H1 (cell line): ENCODE measurements at regions not wholly inside any gene's neighbourhood (a gene's known extent, or its start where the extent isn't known, plus 50 kb on each side); places are given as distances from the start of the nearest gene placed in this dataset.

ENCODE experiments used
- CTCF ChIA-PET: fragments of 300-600 bp; sonication (Branson Sonifier 250); formaldehyde crosslinking; loops from one replicate; lab custom pipeline; 2021; ENCODE audit not compliant: partially characterized antibody; lab: Charles Lee
- POLR2A ChIA-PET: fragments of 300-600 bp; sonication (Branson Sonifier 250); formaldehyde crosslinking; loops from one replicate; lab custom pipeline; 2021; ENCODE audit warnings: inconsistent platforms; ENCODE audit not compliant: partially characterized antibody; lab: Charles Lee
- DNase-seq, 2 experiments: peaks; one replicate each; pipeline versions ENCODE4 v3.0.0 to v3.0.0-alpha.2; 2010 to 2022; ENCODE audit warnings: low spot score in 2 of 2, low read depth in 1 of 2, mixed read lengths in 1 of 2
- FAIRE-seq: peaks from 2 replicates; lab custom pipeline; 2011; peaks lifted over from hg19 to GRCh38; lab: Jason Lieb, UNC
- H2AFZ ChIP-seq: 2 replicates; pipeline ENCODE4 v1.8.1; 2012; ENCODE audit warnings: low read length, inconsistent platforms
- H2AK5ac ChIP-seq: 2 replicates; pipeline ENCODE4 v1.6.1; 2013; ENCODE audit warnings: low read depth, low read length
- H2BK120ac ChIP-seq: replicated peaks from 2 replicates; pipeline ENCODE3; 2013; ENCODE audit warnings: low read depth, low read length, inconsistent platforms
- H2BK12ac ChIP-seq: 2 replicates; pipeline ENCODE4 v1.6.1; 2013; ENCODE audit warnings: low read depth, low read length
- H2BK15ac ChIP-seq: 2 replicates; pipeline ENCODE4 v1.6.1; 2013; ENCODE audit warnings: low read length
- H2BK20ac ChIP-seq: 2 replicates; pipeline ENCODE4 v1.6.1; 2013; ENCODE audit warnings: low read length
- H2BK5ac ChIP-seq: 2 replicates; pipeline ENCODE4 v1.6.1; 2013; ENCODE audit warnings: low read depth, low read length
- H3K14ac ChIP-seq: 2 replicates; pipeline ENCODE4 v1.6.1; 2013; ENCODE audit warnings: inconsistent platforms; ENCODE audit not compliant: insufficient read length
- H3K18ac ChIP-seq: 2 replicates; pipeline ENCODE4 v1.6.1; 2013; ENCODE audit warnings: low read length; ENCODE audit errors: extremely low read depth
- H3K23ac ChIP-seq: 2 replicates; pipeline ENCODE4 v1.6.1; 2013; ENCODE audit warnings: inconsistent platforms; ENCODE audit not compliant: insufficient read length
- H3K23me2 ChIP-seq: 2 replicates; pipeline ENCODE4 v1.6.1; 2013; ENCODE audit warnings: low read depth, low read length
- H3K27ac ChIP-seq: 2 replicates; pipeline ENCODE4 v1.6.1; 2011; ENCODE audit warnings: low read depth, low read length, inconsistent platforms
- H3K27me3 ChIP-seq, 4 experiments: replicated peaks in 1 of 4; 1 replicate in 1 of 4; 2 replicates in 3 of 4; pipeline versions ENCODE4 v1.6.1 to v1.8.1; 2011 to 2013; ENCODE audit warnings: low read length in 3 of 4, mild to moderate bottlenecking in 3 of 4, inconsistent platforms in 2 of 4, mixed read lengths in 2 of 4, moderate library complexity in 1 of 4; ENCODE audit not compliant: control insufficient read depth in 3 of 4, insufficient read depth in 3 of 4; ENCODE audit errors: extremely low read depth in 1 of 4
- H3K36me3 ChIP-seq, 4 experiments: 2 replicates each; pipeline versions ENCODE4 v1.6.1 to v1.8.1; 2011 to 2013; ENCODE audit warnings: mild to moderate bottlenecking in 4 of 4, low read length in 3 of 4, moderate library complexity in 2 of 4, control low read depth in 1 of 4, inconsistent platforms in 1 of 4; ENCODE audit not compliant: insufficient read depth in 4 of 4, control insufficient read depth in 2 of 4
- H3K4ac ChIP-seq: replicated peaks from 2 replicates; pipeline ENCODE3; 2013; ENCODE audit warnings: low read length, low read depth, mixed read lengths, inconsistent platforms; ENCODE audit not compliant: insufficient read length
- H3K4me1 ChIP-seq, 4 experiments: replicated peaks in 1 of 4; 1 replicate in 1 of 4; 2 replicates in 3 of 4; pipeline versions ENCODE4 v1.6.1 to v1.8.1; 2011 to 2013; ENCODE audit warnings: low read length in 3 of 4, inconsistent platforms in 2 of 4, mixed read lengths in 1 of 4; ENCODE audit not compliant: insufficient read depth in 4 of 4, control insufficient read depth in 3 of 4
- H3K4me2 ChIP-seq, 2 experiments: 2 replicates each; pipeline versions ENCODE4 v1.6.1 to v1.8.1; 2011 to 2013; ENCODE audit warnings: low read depth in 2 of 2, low read length in 2 of 2, control low read depth in 1 of 2, inconsistent platforms in 1 of 2, mild to moderate bottlenecking in 1 of 2; ENCODE audit not compliant: insufficient read depth in 1 of 2
- H3K4me3 ChIP-seq, 4 experiments: fragments of 200-600, 300-600 bp in 1 of 4; sonication (generic), shearing (Covaris generic), sonication (Bioruptor Twin) in 1 of 4; 2 replicates each; pipeline versions ENCODE4 v1.5.1 to v1.8.1; 2011 to 2016; ENCODE audit warnings: low read length in 4 of 4, low read depth in 3 of 4, control low read depth in 2 of 4, inconsistent platforms in 2 of 4, mild to moderate bottlenecking in 2 of 4, mixed read lengths in 1 of 4, moderate library complexity in 1 of 4; ENCODE audit not compliant: insufficient read depth in 2 of 4; ENCODE audit errors: extremely low read depth in 1 of 4
- H3K56ac ChIP-seq: replicated peaks from 2 replicates; pipeline ENCODE3; 2013; ENCODE audit warnings: low read depth, mild to moderate bottlenecking, mixed read lengths, low read length, inconsistent platforms; ENCODE audit not compliant: insufficient read length
- H3K79me1 ChIP-seq: 2 replicates; pipeline ENCODE4 v1.6.1; 2013; ENCODE audit warnings: low read depth, low read length, control low read depth
- H3K79me2 ChIP-seq, 2 experiments: 2 replicates each; pipeline versions ENCODE4 v1.6.1 to v1.8.1; 2012 to 2013; ENCODE audit warnings: low read length in 2 of 2, mild to moderate bottlenecking in 2 of 2, inconsistent platforms in 1 of 2; ENCODE audit not compliant: insufficient read depth in 2 of 2, control insufficient read depth in 1 of 2
- H3K9ac ChIP-seq, 4 experiments: replicated peaks in 1 of 4; 1 replicate in 1 of 4; 2 replicates in 3 of 4; pipeline versions ENCODE4 v1.6.1 to v1.8.1; 2011 to 2013; ENCODE audit warnings: low read depth in 3 of 4, low read length in 3 of 4, control low read depth in 2 of 4, mild to moderate bottlenecking in 2 of 4, moderate library complexity in 2 of 4, inconsistent platforms in 1 of 4; ENCODE audit errors: extremely low read depth in 1 of 4
- H3K9me3 ChIP-seq, 2 experiments: 2 replicates each; pipeline versions ENCODE4 v1.6.1 to v1.8.1; 2012 to 2013; ENCODE audit warnings: mild to moderate bottlenecking in 2 of 2, moderate library complexity in 2 of 2, control low read depth in 1 of 2, inconsistent platforms in 1 of 2, low read depth in 1 of 2, low read length in 1 of 2, mixed read lengths in 1 of 2; ENCODE audit not compliant: insufficient read depth in 2 of 2
- H4K20me1 ChIP-seq, 2 experiments: replicated peaks in 1 of 2; 2 replicates each; pipeline versions ENCODE3 to v1.8.1; 2011 to 2013; ENCODE audit warnings: inconsistent platforms in 2 of 2, low read length in 2 of 2, mild to moderate bottlenecking in 1 of 2; ENCODE audit not compliant: insufficient read depth in 2 of 2, control insufficient read depth in 1 of 2
- H4K5ac ChIP-seq: 2 replicates; pipeline ENCODE4 v1.6.1; 2013; ENCODE audit warnings: low read length, low read depth, mixed read lengths, inconsistent platforms; ENCODE audit not compliant: insufficient read length
- H4K8ac ChIP-seq: 2 replicates; pipeline ENCODE4 v1.8.0; 2013; ENCODE audit warnings: mild to moderate bottlenecking, moderate library complexity, low read length, inconsistent platforms; ENCODE audit not compliant: insufficient read depth; ENCODE audit errors: extremely low read depth
- H4K91ac ChIP-seq: replicated peaks from 2 replicates; pipeline ENCODE3; 2013; ENCODE audit warnings: low read length, mixed read lengths, inconsistent platforms; ENCODE audit not compliant: insufficient read length
- EZH2 ChIP-seq: fragments of 200-600 bp; sonication (generic); IDR thresholded peaks from 2 replicates; pipeline ENCODE4 v1.7.1; 2012; ENCODE audit warnings: low read depth, mild to moderate bottlenecking, moderate library complexity, low read length, inconsistent platforms; ENCODE audit not compliant: severe bottlenecking
- RAD21 ChIP-seq, 2 experiments: IDR thresholded peaks in 1 of 2; conservative IDR thresholded peaks in 1 of 2; 2 replicates each; pipeline ENCODE4 v1.6.1; 2011; ENCODE audit warnings: low read depth in 2 of 2, low read length in 2 of 2, improper control_type of control experiment in 1 of 2, inconsistent platforms in 1 of 2, mild to moderate bottlenecking in 1 of 2, moderate library complexity in 1 of 2
- WGBS, 2 experiments: shearing (Covaris generic) in 1 of 2; methylation state at CpG; one replicate each; pipeline versions ENCODE4 v1.1.6 to v1.1.7; 2013 to 2015; ENCODE audit warnings: low lambda C conversion rate in 2 of 2, mixed read lengths in 2 of 2, inconsistent platforms in 1 of 2, low coverage in 1 of 2, missing lambda C conversion rate in 1 of 2; ENCODE audit not compliant: insufficient replicate concordance in 2 of 2, insufficient coverage in 1 of 2, insufficient read length in 1 of 2; ENCODE audit errors: extremely low coverage in 1 of 2, missing lambda C conversion rate in 1 of 2; 5-methylcytosine and 5-hydroxymethylcytosine counted together
- TF ChIP-seq, protein P1 (sequence below), 3 experiments: IDR thresholded peaks; 1 replicate in 2 of 3; 2 replicates in 1 of 3; pipeline versions ENCODE4 v1.5.1 to v1.6.1; 2011; ENCODE audit warnings: low read length in 3 of 3, mild to moderate bottlenecking in 3 of 3, inconsistent platforms in 2 of 3, low read depth in 1 of 3, moderate library complexity in 1 of 3; ENCODE audit not compliant: insufficient read depth in 1 of 3; ENCODE audit errors: control extremely low read depth in 1 of 3

DNA sequence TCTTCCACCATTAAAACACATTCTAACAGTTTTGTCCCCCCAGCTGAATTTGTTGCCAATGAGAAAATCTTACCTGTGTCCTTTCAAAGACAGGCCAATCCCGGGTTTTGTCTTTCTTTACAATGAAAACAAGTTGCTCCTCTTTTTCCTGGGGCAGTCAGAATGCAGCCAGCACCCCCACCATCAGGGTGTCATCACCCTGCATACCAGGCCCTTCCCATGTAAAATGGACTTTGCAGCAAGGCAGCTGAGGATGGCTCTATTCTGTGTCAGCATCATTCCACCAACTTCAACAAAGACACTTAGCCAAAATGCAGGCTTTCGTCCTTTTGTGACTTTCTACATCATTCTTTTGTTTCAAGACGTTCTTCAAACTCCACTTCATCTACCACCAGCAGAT lies 490.9 kb downstream of the OCA2 start:
- no peak overlapping the region for H3K4me3 ChIP-seq
- H4K91ac ChIP-seq: no peak overlapping the region
- H3K27ac ChIP-seq: no peak overlapping the region
- no peaks in the 10 kb centered on the region for H3K23me2 ChIP-seq
- H3K79me2 ChIP-seq: no peaks in the 10 kb centered on the region
- H2BK120ac ChIP-seq: no peak overlapping the region
- no peak overlapping the region for H3K9ac ChIP-seq
- no peak overlapping the region for H2BK15ac ChIP-seq
- 93% methylated on average over 3 of the region's 3 CpGs; no CpG with 5 or more reads in 1 of the 2 experiments for WGBS, 2 experiments
- no peak overlapping the region for H2BK5ac ChIP-seq
- no peaks in the 10 kb centered on the region for H3K79me1 ChIP-seq
- CTCF ChIA-PET: no interaction called here
- no peak overlapping the region for H3K18ac ChIP-seq
- no peak overlapping the region for H3K14ac ChIP-seq
- no peak overlapping the region for H2AFZ ChIP-seq
- no peaks in the 10 kb centered on the region for H3K36me3 ChIP-seq
- no peak overlapping the region for H4K8ac ChIP-seq
- no peak overlapping the region for H4K5ac ChIP-seq
- FAIRE-seq (no peak), DNase-seq (no peak)
- H3K9me3 ChIP-seq: no peaks in the 10 kb centered on the region
- H3K4ac ChIP-seq: no peak overlapping the region
- no peaks in the 10 kb centered on the region for H3K27me3 ChIP-seq
- no peak for TF ChIP-seq EZH2
- TF ChIP-seq, protein P1, sequence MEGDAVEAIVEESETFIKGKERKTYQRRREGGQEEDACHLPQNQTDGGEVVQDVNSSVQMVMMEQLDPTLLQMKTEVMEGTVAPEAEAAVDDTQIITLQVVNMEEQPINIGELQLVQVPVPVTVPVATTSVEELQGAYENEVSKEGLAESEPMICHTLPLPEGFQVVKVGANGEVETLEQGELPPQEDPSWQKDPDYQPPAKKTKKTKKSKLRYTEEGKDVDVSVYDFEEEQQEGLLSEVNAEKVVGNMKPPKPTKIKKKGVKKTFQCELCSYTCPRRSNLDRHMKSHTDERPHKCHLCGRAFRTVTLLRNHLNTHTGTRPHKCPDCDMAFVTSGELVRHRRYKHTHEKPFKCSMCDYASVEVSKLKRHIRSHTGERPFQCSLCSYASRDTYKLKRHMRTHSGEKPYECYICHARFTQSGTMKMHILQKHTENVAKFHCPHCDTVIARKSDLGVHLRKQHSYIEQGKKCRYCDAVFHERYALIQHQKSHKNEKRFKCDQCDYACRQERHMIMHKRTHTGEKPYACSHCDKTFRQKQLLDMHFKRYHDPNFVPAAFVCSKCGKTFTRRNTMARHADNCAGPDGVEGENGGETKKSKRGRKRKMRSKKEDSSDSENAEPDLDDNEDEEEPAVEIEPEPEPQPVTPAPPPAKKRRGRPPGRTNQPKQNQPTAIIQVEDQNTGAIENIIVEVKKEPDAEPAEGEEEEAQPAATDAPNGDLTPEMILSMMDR (IDR thresholded peaks at IDR 0.05; ENCODE audit: control extremely low read depth in 1 of 3, insufficient read depth in 1 of 3, low read depth in 1 of 3, low read length in 3 of 3): peak; percentile 21 to 33 (median 23); a peak in 2 of 4 replicates
- peak; percentile 45 to 59 for TF ChIP-seq RAD21 (IDR thresholded peaks at IDR 0.05 in 1 of 2, conservative IDR thresholded peaks at IDR 0.05 in 1 of 2; ENCODE audit: low read depth in 2 of 2, low read length in 2 of 2)
- no peaks in the 10 kb centered on the region for H3K4me1 ChIP-seq
- H3K23ac ChIP-seq: no peak overlapping the region
- no peaks in the 10 kb centered on the region for H4K20me1 ChIP-seq
- H2BK20ac ChIP-seq: no peak overlapping the region
- no peak overlapping the region for H3K56ac ChIP-seq
- H2BK12ac ChIP-seq: no peak overlapping the region
- H2AK5ac ChIP-seq: no peak overlapping the region
- H3K4me2 ChIP-seq: no peak overlapping the region
- POLR2A ChIA-PET: no interaction called here
